ENCODE measurements at regions not wholly inside any gene's neighbourhood (a gene's known extent, or its start where the extent isn't known, plus 50 kb on each side); places are given as distances from the start of the nearest gene placed in this dataset.

DNA sequence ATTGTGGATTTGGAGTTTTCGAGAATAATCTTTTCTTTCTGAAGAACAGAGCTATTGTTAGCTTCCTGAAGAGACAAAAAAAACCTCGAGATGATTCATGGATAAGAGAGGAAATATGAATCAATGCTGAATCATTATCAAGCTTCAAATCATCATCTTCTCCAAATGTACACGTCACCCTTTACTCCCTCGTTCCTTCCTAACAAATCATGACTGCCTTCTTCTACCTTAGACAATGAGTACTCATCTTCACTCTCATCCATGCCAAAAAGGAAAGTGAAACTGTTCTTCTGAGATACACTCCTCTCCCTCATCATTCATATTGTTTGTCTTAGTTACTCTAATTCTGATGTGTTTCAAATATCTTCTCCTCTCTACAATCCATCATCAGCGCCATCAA lies 1115.8 kb upstream of the ATXN7L3B start:
- no peak overlapping the region for H3K4me3 Mint-ChIP-seq
- DNase-seq = no peak
- Histone ChIP-seq H2AFZ (ENCODE audit: insufficient read depth, low read depth, low read length, poor library complexity, severe bottlenecking) (no peak overlapping the region), H3K9me3 (ENCODE audit: control extremely low read depth in 1 of 3, control insufficient read depth in 2 of 3, insufficient read depth in 1 of 3, low read length in 2 of 3) (peaks cover 0 to 8% (median 0%) of the 10 kb centered on the region in 3 donors), H4K20me1 (ENCODE audit: control insufficient read depth, insufficient read depth, low read length, poor library complexity, severe bottlenecking) (no peaks in the 10 kb centered on the region), H3K4me1 (ENCODE audit: control insufficient read depth in 2 of 2, insufficient read depth in 2 of 2, low read length in 2 of 2) (no peaks in the 10 kb centered on the region), H3K27me3 (replicated peaks in 1 of 4; ENCODE audit: control extremely low read depth in 1 of 4, control insufficient read depth in 3 of 4, insufficient read depth in 4 of 4, low read length in 3 of 4) (no peaks in the 10 kb centered on the region), H3K9ac (ENCODE audit: low read length) (no peak overlapping the region), H3K4me2 (replicated peaks; ENCODE audit: low read depth, low read length, poor library complexity, severe bottlenecking) (no peak overlapping the region), H3K79me2 (ENCODE audit: control insufficient read depth, insufficient read depth, low read length) (no peaks in the 10 kb centered on the region), H3K4me3 (ENCODE audit: control extremely low read depth in 1 of 5, extremely low read depth in 1 of 5, insufficient read depth in 1 of 5, low read depth in 2 of 5, low read length in 4 of 5) (no peak overlapping the region), H3K36me3 (replicated peaks in 1 of 2; ENCODE audit: control extremely low read depth in 1 of 2, control insufficient read depth in 1 of 2, extremely low read depth in 1 of 2, insufficient read depth in 2 of 2, low read length in 1 of 2) (no peaks in the 10 kb centered on the region), H3K27ac (ENCODE audit: low read length in 2 of 2) (no peak overlapping the region)
- no peak for ATAC-seq (ENCODE audit: low read depth)
- CTCF ChIA-PET = no interaction called here
- intact Hi-C loops (cut with micrococcal nuclease) = no loop called here
- no peak for TF ChIP-seq EZH2 (IDR thresholded peaks at IDR 0.05; ENCODE audit: borderline replicate concordance, insufficient read depth, low read depth, low read length, poor library complexity, severe bottlenecking)
- H3K9me3 Mint-ChIP-seq (ENCODE audit: insufficient read depth) = peaks cover 2% of the 10 kb centered on the region
- no peaks in the 10 kb centered on the region for H3K27me3 Mint-ChIP-seq
- H3K27ac Mint-ChIP-seq = no peak overlapping the region
- H3K4me1 Mint-ChIP-seq = no peaks in the 10 kb centered on the region
- no CpG with 5 or more reads among the region's 5 CpGs for WGBS (ENCODE audit: insufficient coverage)
- POLR2A ChIA-PET = no interaction called here

DNA sequence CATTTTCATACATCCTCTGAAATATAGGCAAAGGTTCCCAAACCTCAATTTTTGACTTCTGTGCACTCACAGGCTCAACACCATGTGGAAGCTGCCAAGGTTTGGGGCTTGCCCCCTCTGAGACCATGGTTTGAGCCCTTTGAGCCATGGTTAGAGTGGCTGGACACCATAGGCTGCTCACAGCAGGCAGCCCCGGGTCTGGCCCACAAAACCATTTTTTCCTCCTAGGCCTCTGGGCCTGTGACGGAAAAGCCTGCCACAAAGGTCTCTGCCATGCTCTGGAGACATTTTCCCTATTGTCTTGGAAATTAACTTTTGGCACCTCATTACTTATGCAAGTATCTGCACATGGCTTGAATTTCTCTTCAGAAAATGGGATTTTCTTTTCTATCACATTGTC lies 1113.2 kb upstream of the ATXN7L3B start:
- H3K27ac Mint-ChIP-seq = no peak overlapping the region
- no peaks in the 10 kb centered on the region for H3K27me3 Mint-ChIP-seq
- Histone ChIP-seq H3K9me3 (ENCODE audit: control extremely low read depth in 1 of 3, control insufficient read depth in 2 of 3, insufficient read depth in 1 of 3, low read length in 2 of 3) (peaks cover 0 to 8% (median 0%) of the 10 kb centered on the region in 3 donors), H3K4me2 (replicated peaks; ENCODE audit: low read depth, low read length, poor library complexity, severe bottlenecking) (no peak overlapping the region), H2AFZ (ENCODE audit: insufficient read depth, low read depth, low read length, poor library complexity, severe bottlenecking) (no peak overlapping the region), H3K27me3 (replicated peaks in 1 of 4; ENCODE audit: control extremely low read depth in 1 of 4, control insufficient read depth in 3 of 4, insufficient read depth in 4 of 4, low read length in 3 of 4) (no peaks in the 10 kb centered on the region), H4K20me1 (ENCODE audit: control insufficient read depth, insufficient read depth, low read length, poor library complexity, severe bottlenecking) (no peaks in the 10 kb centered on the region), H3K27ac (ENCODE audit: low read length in 2 of 2) (no peak overlapping the region), H3K9ac (ENCODE audit: low read length) (no peak overlapping the region), H3K79me2 (ENCODE audit: control insufficient read depth, insufficient read depth, low read length) (no peaks in the 10 kb centered on the region), H3K4me1 (ENCODE audit: control insufficient read depth in 2 of 2, insufficient read depth in 2 of 2, low read length in 2 of 2) (no peaks in the 10 kb centered on the region), H3K36me3 (replicated peaks in 1 of 2; ENCODE audit: control extremely low read depth in 1 of 2, control insufficient read depth in 1 of 2, extremely low read depth in 1 of 2, insufficient read depth in 2 of 2, low read length in 1 of 2) (no peaks in the 10 kb centered on the region), H3K4me3 (ENCODE audit: control extremely low read depth in 1 of 5, extremely low read depth in 1 of 5, insufficient read depth in 1 of 5, low read depth in 2 of 5, low read length in 4 of 5) (no peak overlapping the region)
- DNase-seq = no peak
- 29% methylated on average over 1 of the region's 2 CpGs for WGBS (ENCODE audit: insufficient coverage)
- peaks cover 2% of the 10 kb centered on the region for H3K9me3 Mint-ChIP-seq (ENCODE audit: insufficient read depth)
- TF ChIP-seq CTCF (IDR thresholded peaks at IDR 0.05) (no peak), EZH2 (IDR thresholded peaks at IDR 0.05; ENCODE audit: borderline replicate concordance, insufficient read depth, low read depth, low read length, poor library complexity, severe bottlenecking) (no peak)
- CTCF ChIA-PET = no interaction called here
- no peak overlapping the region for H3K4me3 Mint-ChIP-seq
- intact Hi-C loops (cut with micrococcal nuclease) = no loop called here
- POLR2A ChIA-PET = no interaction called here
- H3K4me1 Mint-ChIP-seq = no peaks in the 10 kb centered on the region
- no peak for ATAC-seq (ENCODE audit: low read depth)

Data from B cell (primary cell).